ENCODE measurements at regions not wholly inside any gene's neighbourhood (a gene's known extent, or its start where the extent isn't known, plus 50 kb on each side); places are given as distances from the start of the nearest gene placed in this dataset.
A peak's percentile ranks its signal among the peaks of the same experiment; 100 is the strongest.
"Not testable (repeated sequence)": the region's sequence is repeated elsewhere in the genome, so short reads cannot be mapped to it uniquely, and the experiment has no call there.

DNA sequence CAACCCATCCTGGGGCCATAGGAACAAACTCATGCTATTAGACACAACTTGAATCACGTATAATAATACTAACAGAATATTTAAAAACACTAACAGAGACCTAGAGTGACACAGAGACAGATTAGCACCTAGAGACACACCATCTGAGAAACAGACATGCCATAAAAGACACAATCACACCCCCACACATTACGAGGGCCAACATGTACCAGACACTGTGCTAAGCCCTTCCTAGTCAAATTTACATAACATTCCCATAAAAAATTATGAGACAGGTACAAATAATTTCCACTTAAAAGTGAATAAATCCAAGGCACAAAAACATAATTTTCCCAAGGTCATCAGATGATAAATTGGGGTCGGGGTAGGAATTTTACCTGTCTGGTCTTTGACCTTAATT is 141.1 kb upstream of the PRSS16 start:
- no peak for DNase-seq (ENCODE audit: low read depth)

DNA sequence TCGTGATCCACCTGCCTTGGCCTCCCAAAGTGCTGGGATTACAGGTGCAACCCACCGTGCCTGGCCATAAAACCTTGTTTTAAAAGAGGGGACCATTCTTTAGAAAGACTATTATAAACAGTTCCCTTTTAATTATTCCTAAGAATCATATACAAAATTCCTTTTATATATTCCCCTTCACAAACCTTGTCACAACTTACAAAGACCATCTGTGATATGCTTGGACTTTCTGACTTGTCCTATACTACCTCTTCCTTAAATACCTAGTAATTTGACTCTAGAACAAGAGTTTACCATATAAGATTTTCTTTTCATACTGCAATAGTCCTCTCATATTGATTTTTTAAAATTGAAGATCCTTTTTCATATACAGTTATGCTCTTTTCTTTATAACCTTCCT is 135.8 kb upstream of the PRSS16 start:
- DNase-seq (ENCODE audit: low read depth) = no peak

- no peak for DNase-seq (ENCODE audit: low read depth)
These were observed 134.5 kb upstream of the PRSS16 start for GRCh38 chr6:27112974-27113373.

DNA sequence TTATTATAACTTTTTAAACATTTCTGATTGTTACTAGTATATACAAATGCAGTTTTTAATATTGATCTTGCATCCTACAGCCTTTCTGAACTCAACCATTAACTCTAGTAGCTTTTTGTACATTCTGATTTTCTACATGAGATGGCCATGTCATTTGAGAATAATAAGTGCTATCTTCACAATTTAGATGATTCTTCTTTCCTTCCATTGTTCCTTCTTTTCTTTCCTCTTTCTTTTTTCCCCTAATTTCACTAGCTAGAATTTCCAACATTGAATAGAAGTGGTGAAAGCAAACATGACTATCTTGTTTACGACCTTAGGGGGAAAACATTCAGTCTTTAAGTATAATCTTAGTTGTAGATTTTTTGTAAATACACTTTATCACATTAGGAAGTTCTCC is 128.2 kb upstream of the PRSS16 start:
- no peak for DNase-seq (ENCODE audit: low read depth)

DNA sequence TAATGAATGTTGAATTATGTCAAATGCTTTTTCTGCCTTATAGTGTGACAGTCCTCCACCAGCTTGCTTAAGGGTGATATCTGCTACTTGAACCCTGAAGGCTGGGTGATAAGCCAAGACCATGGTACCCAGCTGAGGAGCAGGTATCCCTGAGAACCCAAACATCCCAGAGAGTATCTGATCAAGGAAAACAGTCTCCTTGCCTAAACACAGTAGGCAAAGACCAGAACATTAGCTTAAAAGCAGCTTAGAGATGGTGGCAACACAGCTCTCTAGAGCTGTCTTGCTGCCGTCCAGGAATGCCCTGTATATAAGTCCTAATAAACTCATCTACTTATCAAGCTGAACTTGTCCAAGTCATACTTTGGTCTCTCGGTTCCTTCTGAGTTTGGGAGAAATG is 127.7 kb upstream of the PRSS16 start:
- no peak for DNase-seq (ENCODE audit: low read depth)

DNA sequence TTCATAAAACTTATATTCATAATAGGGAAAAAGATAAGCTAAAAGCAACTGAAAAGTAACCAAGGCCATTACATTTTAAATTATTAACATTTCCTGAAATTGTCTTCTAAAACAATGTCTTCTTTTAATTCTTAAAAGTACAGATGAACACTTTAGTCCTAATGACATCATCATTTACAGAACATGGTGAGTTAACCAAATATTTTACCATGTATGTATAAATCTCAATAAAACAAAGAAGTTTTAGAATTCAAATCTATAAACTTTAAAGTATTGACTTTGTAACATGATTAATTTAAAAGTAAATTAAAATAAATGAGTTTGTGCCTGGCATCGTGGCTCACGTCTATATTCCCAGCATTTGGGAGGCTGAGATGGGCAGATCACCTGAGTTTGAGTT is 125.9 kb upstream of the PRSS16 start:
- no peak for DNase-seq (ENCODE audit: low read depth)

GRCh38 chr6:27124252-27124657 is 123.2 kb upstream of the PRSS16 start:
- DNase-seq (ENCODE audit: low read depth) = no peak

DNA sequence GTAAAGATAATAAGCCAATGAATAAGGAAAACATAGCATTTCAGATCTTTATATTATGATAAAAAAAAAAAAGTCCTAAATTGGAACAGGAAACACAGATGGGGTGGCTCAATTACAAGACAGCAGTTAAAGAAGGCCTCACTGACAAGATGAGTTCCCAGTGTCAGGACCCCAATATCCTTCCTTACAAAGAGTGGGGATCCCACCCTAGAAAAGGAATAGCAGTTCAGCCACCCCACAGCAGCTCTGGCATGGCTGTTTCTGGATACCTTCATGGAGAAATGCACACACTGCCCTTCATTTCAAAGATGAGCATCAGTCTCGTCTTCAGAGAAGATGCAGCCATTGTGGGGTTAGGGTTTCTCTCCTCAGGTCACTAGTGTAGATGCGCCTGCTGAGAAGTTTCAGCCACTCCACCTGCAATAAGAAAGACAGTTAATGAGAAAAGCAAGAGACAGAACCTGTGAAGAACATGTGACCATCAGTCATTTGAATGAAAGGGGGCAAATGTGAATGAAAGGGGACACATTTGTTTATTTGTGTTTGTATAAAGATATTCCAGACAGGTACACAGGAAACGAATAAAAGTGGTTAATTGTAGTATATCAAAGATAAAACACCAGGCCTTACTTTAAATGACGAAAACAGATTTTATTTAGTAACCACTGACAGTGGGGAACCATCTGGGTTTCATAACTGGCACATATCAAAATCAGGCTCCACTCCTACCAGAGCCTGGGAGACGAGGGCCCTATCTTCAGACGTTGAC is 121.3 kb upstream of the PRSS16 start:
- DNase-seq (ENCODE audit: low read depth) = no peak

DNA sequence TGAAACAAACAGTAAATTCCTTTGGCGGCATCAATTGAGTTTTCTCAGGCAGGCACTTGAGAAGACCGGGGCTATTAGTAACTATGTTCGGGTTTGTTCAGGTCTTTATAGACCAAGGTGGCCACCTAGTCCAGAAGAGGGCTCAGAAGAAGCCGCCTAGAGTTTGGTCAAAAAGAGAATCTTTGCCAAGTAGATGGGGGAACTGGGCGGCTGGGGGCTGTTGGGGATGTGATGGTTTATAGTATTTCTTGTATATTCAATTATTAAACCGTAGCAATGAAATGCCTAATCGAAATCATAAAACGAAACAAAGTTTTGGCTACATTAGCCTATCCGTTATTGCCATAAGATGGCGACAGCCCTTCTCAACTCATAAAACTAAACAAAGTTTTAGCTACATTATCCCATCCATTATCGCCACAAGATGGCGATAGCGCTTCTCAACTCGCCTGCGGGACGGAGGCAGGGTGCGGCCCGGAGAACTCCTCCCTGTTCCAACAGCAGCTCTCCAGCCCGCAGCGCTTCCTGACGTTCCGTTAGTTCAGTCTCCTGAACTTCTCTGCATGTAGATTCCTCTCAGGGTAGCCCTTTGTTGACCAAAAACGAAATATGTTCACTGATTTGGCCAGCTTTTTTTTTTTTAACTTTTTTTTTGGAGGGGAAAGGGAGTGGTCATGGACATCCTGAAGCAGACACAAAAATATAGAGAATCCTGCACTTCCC is 120.5 kb upstream of the PRSS16 start:
- peak; percentile 64 for DNase-seq (ENCODE audit: low read depth)

DNA sequence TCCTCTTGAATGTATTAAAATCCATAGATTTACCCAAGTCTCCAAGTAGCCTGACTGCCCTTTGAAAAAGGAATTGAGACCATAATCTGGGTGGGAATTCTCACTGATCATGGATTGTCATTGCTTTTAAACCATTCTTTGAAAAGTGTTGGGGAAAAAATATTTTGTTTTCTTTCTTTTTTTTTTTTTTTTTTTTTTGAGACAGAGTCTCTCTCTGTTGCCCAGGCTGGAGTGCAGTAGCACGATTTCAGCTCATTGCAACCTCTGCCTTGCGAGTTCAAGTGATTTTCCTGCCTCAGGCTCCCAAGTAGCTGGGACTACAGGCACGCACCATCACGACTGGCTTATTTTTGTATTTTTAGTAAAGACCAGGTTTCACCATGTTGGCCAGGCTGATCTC is 119.6 kb upstream of the PRSS16 start:
- not testable (repeated sequence) for DNase-seq (ENCODE audit: low read depth)

- DNase-seq (ENCODE audit: low read depth) = no peak
These were observed 119.0 kb upstream of the PRSS16 start for GRCh38 chr6:27128311-27129094.

DNA sequence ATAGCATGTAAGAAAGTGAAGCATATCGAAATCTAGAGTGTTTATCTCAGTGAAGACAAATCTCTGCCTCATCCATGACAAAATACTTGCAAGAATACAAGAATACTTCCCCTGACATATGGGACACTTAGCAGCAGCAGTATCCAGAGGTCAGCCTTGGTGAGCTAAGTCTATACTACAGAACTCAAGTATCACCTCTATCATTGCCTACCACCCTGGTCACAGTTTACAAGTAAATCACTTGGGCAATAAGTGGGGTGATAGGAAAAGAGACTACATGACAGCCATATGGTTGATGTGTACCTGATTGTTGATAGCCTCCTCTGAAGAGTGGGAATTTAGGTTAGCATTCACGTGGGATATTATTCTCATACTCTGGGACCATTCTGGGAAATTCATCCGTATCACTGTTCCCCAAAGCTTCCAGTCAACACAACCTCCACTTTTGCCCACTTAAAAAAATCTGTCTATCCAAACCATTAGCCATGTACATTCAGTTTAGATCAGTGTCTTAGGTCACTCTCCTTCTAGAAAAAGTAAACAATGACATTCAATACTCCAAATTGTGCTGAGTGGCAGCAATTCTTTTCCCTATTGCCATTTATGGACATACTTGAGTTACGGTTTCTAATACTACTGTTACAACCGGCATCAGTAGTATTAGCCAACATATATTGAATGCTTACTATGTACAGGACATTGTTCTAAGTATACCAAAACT is 118.2 kb upstream of the PRSS16 start:
- DNase-seq (ENCODE audit: low read depth) = no peak

DNA sequence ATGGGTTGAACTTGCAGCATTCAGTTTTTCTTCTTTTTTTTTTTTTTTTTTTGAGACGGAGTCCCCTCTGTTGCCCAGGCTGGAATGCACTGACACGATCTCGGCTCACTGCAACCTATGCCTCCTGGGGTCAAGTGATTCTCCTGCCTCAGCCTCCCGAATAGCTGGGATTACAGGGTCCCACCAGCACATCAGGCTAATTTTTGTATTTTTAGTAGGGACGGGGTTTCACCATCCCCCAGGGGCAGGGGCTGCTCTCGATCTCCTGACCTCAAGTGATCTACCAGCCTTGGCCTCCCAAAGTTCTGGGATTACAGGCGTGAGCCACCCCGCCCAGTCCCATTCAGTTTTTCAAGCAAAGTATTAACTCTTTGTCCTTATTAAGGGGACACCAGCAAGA is 117.6 kb upstream of the PRSS16 start:
- DNase-seq (ENCODE audit: low read depth) = no peak

GRCh38 chr6:27130668-27131428 is 116.7 kb upstream of the PRSS16 start:
- no peak for DNase-seq (ENCODE audit: low read depth)

DNA sequence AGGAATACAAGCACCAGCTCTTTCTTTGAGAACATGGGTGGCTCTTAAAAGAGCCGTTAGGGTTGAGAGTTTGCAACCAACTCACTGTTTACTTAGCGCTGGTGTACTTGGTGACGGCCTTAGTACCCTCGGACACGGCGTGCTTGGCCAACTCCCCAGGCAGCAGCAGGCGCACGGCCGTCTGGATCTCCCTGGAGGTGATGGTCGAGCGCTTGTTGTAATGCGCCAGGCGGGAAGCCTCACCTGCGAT is 115.3 kb upstream of the PRSS16 start:
- not testable (repeated sequence) for DNase-seq (ENCODE audit: low read depth)

DNA sequence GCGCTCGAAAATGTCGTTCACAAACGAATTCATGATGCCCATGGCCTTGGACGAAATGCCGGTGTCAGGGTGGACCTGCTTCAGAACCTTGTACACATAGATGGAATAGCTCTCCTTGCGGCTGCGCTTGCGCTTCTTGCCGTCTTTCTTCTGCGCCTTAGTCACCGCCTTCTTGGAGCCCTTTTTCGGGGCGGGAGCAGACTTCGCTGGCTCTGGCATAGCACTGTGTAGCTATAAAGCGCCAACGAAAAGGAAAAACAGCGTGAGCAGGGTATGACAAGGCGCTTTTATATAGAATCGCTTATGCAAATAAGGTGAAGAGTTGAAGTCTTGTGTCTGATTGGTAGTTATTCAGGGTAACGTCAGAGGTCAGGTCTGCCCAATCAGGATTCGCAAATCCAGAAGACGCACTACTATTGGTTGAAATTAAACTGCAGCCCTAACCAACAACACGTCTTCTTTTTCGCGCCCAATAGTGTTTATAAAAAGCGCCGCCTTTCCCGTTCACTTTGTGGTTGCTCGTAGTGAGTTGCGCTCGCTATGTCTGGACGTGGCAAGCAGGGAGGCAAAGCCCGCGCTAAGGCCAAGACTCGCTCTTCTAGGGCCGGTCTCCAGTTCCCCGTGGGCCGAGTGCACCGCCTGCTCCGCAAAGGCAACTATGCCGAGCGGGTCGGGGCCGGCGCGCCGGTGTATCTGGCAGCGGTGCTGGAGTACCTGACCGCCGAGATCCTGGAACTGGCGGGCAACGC is 114.8 kb upstream of the PRSS16 start:
- DNase-seq (ENCODE audit: low read depth) = peak; percentile 82

DNA sequence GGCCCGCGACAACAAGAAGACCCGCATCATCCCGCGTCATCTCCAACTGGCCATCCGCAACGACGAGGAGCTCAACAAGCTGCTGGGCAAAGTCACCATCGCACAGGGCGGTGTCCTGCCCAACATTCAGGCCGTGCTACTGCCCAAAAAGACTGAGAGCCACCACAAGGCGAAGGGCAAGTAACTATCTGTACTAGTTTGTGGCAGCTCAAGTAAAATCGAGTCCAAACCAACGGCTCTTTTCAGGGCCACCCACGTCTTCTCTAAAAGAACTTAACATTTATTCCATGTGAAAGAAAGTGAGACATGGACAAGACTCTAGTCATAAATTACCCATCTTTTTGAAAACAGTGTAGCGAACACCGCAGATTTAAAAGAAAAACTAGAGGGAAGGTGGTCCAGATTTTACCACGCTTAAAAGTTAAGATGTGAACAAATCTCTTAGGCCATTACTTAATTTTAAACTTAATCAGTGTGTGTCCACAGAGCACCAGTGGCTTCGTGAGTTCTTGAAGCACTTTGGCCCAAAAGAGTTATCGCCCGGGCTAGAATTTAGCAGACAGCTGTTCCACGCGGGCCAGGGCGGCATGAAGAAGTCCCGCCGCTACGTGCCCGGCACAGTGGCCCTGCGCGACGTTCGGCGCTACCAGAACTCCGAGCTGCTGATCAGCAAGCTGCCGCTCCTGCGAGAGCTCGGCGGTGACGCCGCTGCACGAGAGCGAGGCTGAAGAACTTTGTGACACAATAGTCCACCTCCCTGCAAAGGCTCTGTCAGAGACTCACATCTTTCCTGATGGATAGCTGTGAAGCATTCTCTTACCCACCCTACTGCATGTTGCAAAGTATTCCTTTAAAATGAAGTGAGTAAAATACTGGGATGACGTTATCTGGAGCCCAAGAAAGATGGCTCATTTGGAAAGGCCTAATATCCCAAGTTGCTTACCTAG is 113.9 kb upstream of the PRSS16 start:
- DNase-seq (ENCODE audit: low read depth) = peak; percentile 50

DNA sequence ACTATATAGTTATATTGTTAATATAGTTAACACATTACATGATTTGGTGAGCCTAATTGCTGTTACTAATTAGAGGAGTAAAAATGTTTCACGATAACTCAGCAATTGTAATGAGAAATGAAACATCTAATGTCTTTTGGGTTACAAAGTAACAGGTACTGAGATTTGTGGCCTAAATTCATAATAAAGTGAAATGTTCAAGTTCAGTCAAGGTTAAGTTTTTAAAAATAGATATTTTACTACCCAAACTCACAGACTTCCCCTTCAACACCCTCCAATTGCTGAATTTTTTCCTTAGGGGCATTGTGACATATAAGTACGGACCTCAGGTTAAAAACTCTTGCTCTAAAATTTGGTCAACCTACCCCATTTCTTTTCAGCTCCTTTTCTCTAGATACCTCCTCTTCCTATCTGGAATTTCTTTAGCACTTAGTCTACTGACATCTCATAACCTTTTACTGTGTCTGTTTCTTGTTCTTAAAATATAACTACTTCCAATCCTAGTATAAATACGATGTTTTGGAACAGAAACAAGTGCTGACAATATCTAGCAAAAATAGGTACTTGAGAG is 112.3 kb upstream of the PRSS16 start:
- DNase-seq (ENCODE audit: low read depth) = no peak

DNA sequence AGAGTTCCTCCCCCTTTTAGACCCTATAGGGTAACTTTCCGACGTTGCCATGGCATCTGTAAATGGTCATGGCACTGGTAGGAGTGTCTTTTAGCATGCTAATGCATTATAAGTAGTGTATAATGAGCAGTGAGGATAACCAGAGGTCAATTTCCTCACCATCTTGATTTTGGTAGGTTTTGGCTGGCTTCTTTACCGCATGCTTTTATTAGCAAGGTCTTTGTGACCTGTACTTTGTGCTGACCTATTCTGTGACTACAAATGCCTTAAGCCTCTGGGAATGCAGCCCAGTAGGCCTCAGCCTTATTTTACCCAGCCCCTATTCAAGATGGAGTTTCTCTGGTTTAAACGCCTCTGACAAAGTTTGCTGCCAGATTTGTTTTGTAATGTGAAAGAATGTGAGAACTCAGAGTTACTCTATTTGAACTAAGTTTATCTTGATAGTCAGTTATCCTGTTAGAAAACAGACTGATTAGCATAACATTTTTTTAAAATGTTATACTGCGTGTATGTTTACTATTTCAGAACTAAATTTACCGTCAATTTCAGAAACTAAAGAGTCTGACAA is 111.3 kb upstream of the PRSS16 start:
- DNase-seq (ENCODE audit: low read depth) = no peak

Measured in T-helper 22 cell (primary cell).